Neural cell (in vitro differentiated cells): ENCODE measurements at regions not wholly inside any gene's neighbourhood (a gene's known extent, or its start where the extent isn't known, plus 50 kb on each side); places are given as distances from the start of the nearest gene placed in this dataset.

ENCODE experiments used
- H2AFZ ChIP-seq: fragments of 200-600, 300-800 bp; sonication (generic), shearing (Covaris generic); 2 replicates; pipeline ENCODE4 v1.6.0; 2014; ENCODE audit warnings: low read depth, mild to moderate bottlenecking, antibody characterized with exemption, low read length, moderate library complexity
- H3F3A ChIP-seq: fragments of 200-600 bp; shearing (Covaris generic); 2 replicates; pipeline ENCODE4 v1.6.1; 2016; ENCODE audit warnings: mild to moderate bottlenecking, moderate library complexity, mixed read lengths, antibody characterized with exemption, low read length; ENCODE audit not compliant: insufficient read depth, poor library complexity, severe bottlenecking
- H3K27ac ChIP-seq: fragments of 200-600, 300-800 bp; sonication (generic), shearing (Covaris generic); 2 replicates; pipeline ENCODE4 v1.5.1; 2014; ENCODE audit warnings: mild to moderate bottlenecking, low read length, moderate library complexity
- H3K27me3 ChIP-seq: fragments of 300-800, 200-600 bp; sonication (generic), shearing (Covaris generic); 2 replicates; pipeline ENCODE4 v1.6.0; 2014; ENCODE audit warnings: mild to moderate bottlenecking, low read depth, low read length, moderate library complexity; ENCODE audit not compliant: insufficient read depth
- H3K36me3 ChIP-seq: fragments of 300-800, 200-600 bp; sonication (generic), shearing (Covaris generic); 2 replicates; pipeline ENCODE4 v1.5.1; 2014; ENCODE audit warnings: mild to moderate bottlenecking, antibody characterized with exemption, low read length, moderate library complexity; ENCODE audit not compliant: insufficient read depth
- H3K4me2 ChIP-seq: fragments of 300-800, 200-600 bp; sonication (generic), shearing (Covaris generic); 2 replicates; pipeline ENCODE4 v1.6.0; 2014; ENCODE audit warnings: mild to moderate bottlenecking, low read length
- H3K4me3 ChIP-seq: fragments of 300-800, 200-600 bp; sonication (generic), shearing (Covaris generic); 2 replicates; pipeline ENCODE4 v1.5.1; 2014; ENCODE audit warnings: mild to moderate bottlenecking, low read length, moderate library complexity
- H3K79me2 ChIP-seq: fragments of 200-600 bp; shearing (Covaris generic); replicated peaks from 2 replicates; pipeline ENCODE4 v1.6.0; 2014; ENCODE audit warnings: mild to moderate bottlenecking, low read length, moderate library complexity; ENCODE audit not compliant: insufficient read depth
- H3K9ac ChIP-seq: fragments of 300-800, 200-600 bp; sonication (generic), shearing (Covaris generic); 2 replicates; pipeline ENCODE4 v1.6.1; 2016; ENCODE audit warnings: mild to moderate bottlenecking, low read length, mixed read lengths
- H3K9me2 ChIP-seq: fragments of 200-600 bp; shearing (Covaris generic); 2 replicates; pipeline ENCODE4 v1.6.1; 2016; ENCODE audit warnings: mild to moderate bottlenecking, low read length, mixed read lengths; ENCODE audit not compliant: insufficient read depth
- H3K9me3 ChIP-seq: fragments of 200-600, 300-800 bp; sonication (generic), shearing (Covaris generic); 2 replicates; pipeline ENCODE4 v1.6.1; 2016; ENCODE audit warnings: mild to moderate bottlenecking, mixed run types, low read length, moderate library complexity, mixed read lengths
- H4K20me1 ChIP-seq: fragments of 200-600 bp; shearing (Covaris generic); 2 replicates; pipeline ENCODE4 v1.6.1; 2016; ENCODE audit warnings: mild to moderate bottlenecking, mixed run types; ENCODE audit not compliant: insufficient read depth
- CTCF ChIP-seq: fragments of 450-650 bp; IDR thresholded peaks from 2 replicates; pipeline ENCODE4 v1.5.1; 2014; ENCODE audit warnings: antibody characterized with exemption, mild to moderate bottlenecking, moderate library complexity; ENCODE audit not compliant: poor library complexity, severe bottlenecking
- EP300 ChIP-seq: fragments of 450-650 bp; conservative IDR thresholded peaks from 2 replicates; pipeline ENCODE4 v1.6.1; 2014; ENCODE audit warnings: antibody characterized with exemption, mild to moderate bottlenecking, moderate library complexity; ENCODE audit not compliant: poor library complexity, severe bottlenecking
- EZH2 ChIP-seq: fragments of 200-600, 300-800 bp; shearing (Covaris generic), sonication (generic); IDR thresholded peaks from 2 replicates; pipeline ENCODE4 v1.6.1; 2014; ENCODE audit warnings: antibody characterized with exemption, low read length, borderline replicate concordance, mild to moderate bottlenecking; ENCODE audit not compliant: insufficient read depth, poor library complexity, severe bottlenecking
- MXI1 ChIP-seq: fragments of 450-650 bp; conservative IDR thresholded peaks from 2 replicates; pipeline ENCODE4 v1.6.1; 2014; ENCODE audit warnings: antibody characterized with exemption, mild to moderate bottlenecking; ENCODE audit not compliant: poor library complexity, severe bottlenecking
- POLR2AphosphoS5 ChIP-seq: IDR thresholded peaks from 2 replicates; pipeline ENCODE4 v1.6.1; 2012
- RAD21 ChIP-seq: fragments of 450-650 bp; conservative IDR thresholded peaks from 2 replicates; pipeline ENCODE4 v1.6.1; 2014; ENCODE audit warnings: antibody characterized with exemption, mild to moderate bottlenecking, moderate library complexity
- REST ChIP-seq: IDR thresholded peaks from 2 replicates; pipeline ENCODE4 v1.6.1; 2012; ENCODE audit warnings: borderline replicate concordance
- SMC3 ChIP-seq: fragments of 450-650 bp; conservative IDR thresholded peaks from 2 replicates; pipeline ENCODE4 v1.6.1; 2014; ENCODE audit warnings: antibody characterized with exemption, mild to moderate bottlenecking, moderate library complexity; ENCODE audit not compliant: poor library complexity
- TAF1 ChIP-seq: IDR thresholded peaks from 2 replicates; pipeline ENCODE4 v1.6.1; 2012; ENCODE audit warnings: low read depth

- H3K9me3 ChIP-seq = no peaks in the 10 kb centered on the region
- no peaks in the 10 kb centered on the region for H3K9me2 ChIP-seq
- H3F3A ChIP-seq = no peaks in the 10 kb centered on the region
- H3K4me2 ChIP-seq = no peak overlapping the region
- H2AFZ ChIP-seq = no peak overlapping the region
- no peak overlapping the region for H3K4me3 ChIP-seq
- no peaks in the 10 kb centered on the region for H4K20me1 ChIP-seq
- TF ChIP-seq REST (no peak), RAD21 (no peak), CTCF (no peak), POLR2AphosphoS5 (no peak), EP300 (no peak), SMC3 (no peak), MXI1 (no peak), EZH2 (no peak), TAF1 (no peak)
- H3K79me2 ChIP-seq = no peaks in the 10 kb centered on the region
- no peak overlapping the region for H3K27ac ChIP-seq
- H3K9ac ChIP-seq = no peak overlapping the region
- H3K27me3 ChIP-seq = no peaks in the 10 kb centered on the region
- H3K36me3 ChIP-seq = no peaks in the 10 kb centered on the region
These were observed 302.3 kb upstream of the NRIP1 start for GRCh38 chr21:15367061-15367626.

- no peak overlapping the region for H2AFZ ChIP-seq
These were observed 305.7 kb upstream of the NRIP1 start for GRCh38 chr21:15370462-15370975.

More at GRCh38 chr21:15370462-15370975, 305.7 kb upstream of the NRIP1 start:
- H3K27me3 ChIP-seq = no peaks in the 10 kb centered on the region
- H3K79me2 ChIP-seq = no peaks in the 10 kb centered on the region
- H3K9me3 ChIP-seq = no peaks in the 10 kb centered on the region
- TF ChIP-seq REST (no peak), POLR2AphosphoS5 (no peak), EP300 (no peak), CTCF (no peak), SMC3 (no peak), TAF1 (no peak), RAD21 (no peak), EZH2 (no peak), MXI1 (no peak)
- H3K9me2 ChIP-seq = no peaks in the 10 kb centered on the region
- no peak overlapping the region for H3K4me2 ChIP-seq
- no peaks in the 10 kb centered on the region for H3K36me3 ChIP-seq
- no peaks in the 10 kb centered on the region for H4K20me1 ChIP-seq
- no peak overlapping the region for H3K9ac ChIP-seq
- H3K27ac ChIP-seq = peak overlapping the region; percentile 32
- H3K4me3 ChIP-seq = peak overlapping the region; percentile 11
- H3F3A ChIP-seq = no peaks in the 10 kb centered on the region
